NCI-H2107 treated with DMSO at 0.1 percent for 48 hours (cell line): ENCODE measurements at regions not wholly inside any gene's neighbourhood (a gene's known extent, or its start where the extent isn't known, plus 50 kb on each side); places are given as distances from the start of the nearest gene placed in this dataset.
"Not testable (repeated sequence)": the region's sequence is repeated elsewhere in the genome, so short reads cannot be mapped to it uniquely, and the experiment has no call there.

Experiments used
- DNase-seq: peaks from one replicate; lab custom pipeline; 2025; ENCODE audit not compliant: unreplicated experiment; lab: John Stamatoyannopoulos, UW

- DNase-seq = no peak
Measured at GRCh38 chr14:103230658-103231334, 103.2 kb upstream of the EIF5 start.

GRCh38 chr14:103231376-103232019, 102.5 kb upstream of the EIF5 start:
- DNase-seq = no peak

GRCh38 chr14:103232031-103232808, 101.8 kb upstream of the EIF5 start:
- peak; percentile 69 for DNase-seq

- peak; percentile 88 for DNase-seq
Measured at GRCh38 chr14:103232831-103233319, 101.2 kb upstream of the EIF5 start.

GRCh38 chr14:103233328-103233727, 100.7 kb upstream of the EIF5 start:
- no peak for DNase-seq

GRCh38 chr14:103234826-103235225, 99.2 kb upstream of the EIF5 start:
- DNase-seq = not testable (repeated sequence)

- not testable (repeated sequence) for DNase-seq
Measured at GRCh38 chr14:103235506-103235905, 98.5 kb upstream of the EIF5 start.

- no peak for DNase-seq
Measured at GRCh38 chr14:103239751-103240150, 94.3 kb upstream of the EIF5 start.

- no peak for DNase-seq
Measured at GRCh38 chr14:103241531-103241930, 92.5 kb upstream of the EIF5 start.

GRCh38 chr14:103243764-103244737, 90.0 kb upstream of the EIF5 start:
- DNase-seq = no peak

- DNase-seq = not testable (repeated sequence)
Measured at GRCh38 chr14:103245624-103246031, 88.4 kb upstream of the EIF5 start.

- no peak for DNase-seq
Measured at GRCh38 chr14:103246070-103246469, 88.0 kb upstream of the EIF5 start.

GRCh38 chr14:103247169-103247606, 86.8 kb upstream of the EIF5 start:
- DNase-seq = no peak

GRCh38 chr14:103250181-103250580, 83.9 kb upstream of the EIF5 start:
- no peak for DNase-seq

GRCh38 chr14:103250874-103251273, 83.2 kb upstream of the EIF5 start:
- no peak for DNase-seq

GRCh38 chr14:103255555-103255954, 78.5 kb upstream of the EIF5 start:
- DNase-seq = no peak

GRCh38 chr14:103256406-103256805, 77.6 kb upstream of the EIF5 start:
- no peak for DNase-seq

GRCh38 chr14:103257211-103257962, 76.7 kb upstream of the EIF5 start:
- DNase-seq = no peak

- DNase-seq = no peak
Measured at GRCh38 chr14:103258211-103258610, 75.8 kb upstream of the EIF5 start.

GRCh38 chr14:103259184-103259583, 74.9 kb upstream of the EIF5 start:
- no peak for DNase-seq
